HepG2 (cell line): ENCODE measurements at regions not wholly inside any gene's neighbourhood (a gene's known extent, or its start where the extent isn't known, plus 50 kb on each side); places are given as distances from the start of the nearest gene placed in this dataset.

Experiments
- ATAC-seq: fragments of 200-7000 bp; cut with Tn5 transposase; 3 replicates; pipeline ENCODE4 v1.9.1; 2020; ENCODE audit warnings: mild to moderate bottlenecking, moderate library complexity
- BruUV-seq: library from RNA; stranded (reverse); fragments of 400-500 nt; replicated peaks from 2 replicates; lab custom pipeline; 2021; lab: Mats Ljungman, UMichigan
- CTCF ChIA-PET: fragments of 300-600 bp; formaldehyde crosslinking; extraction: SDS; loops from one replicate; lab custom pipeline; 2021; ENCODE audit warnings: low total read pairs, inconsistent platforms, low intra/inter-chr PET ratio; lab: Yijun Ruan, JAX
- POLR2A ChIA-PET: fragments of 350-600 bp; sonication (Branson Sonifier 250); formaldehyde crosslinking; loops from one replicate; lab custom pipeline; 2020; ENCODE audit warnings: antibody characterized with exemption, inconsistent platforms; lab: Yijun Ruan, JAX
- DNase-seq: peaks from one replicate; pipeline ENCODE4 v3.0.0-alpha.2; 2015; ENCODE audit warnings: low spot score
- FAIRE-seq: peaks from 3 replicates; lab custom pipeline; 2011; peaks lifted over from hg19 to GRCh38; lab: Jason Lieb, UNC
- H2AFZ ChIP-seq: one replicate; pipeline ENCODE4 v1.6.1; 2011; ENCODE audit warnings: low read length, inconsistent platforms
- H3K27ac ChIP-seq: fragments of 300-600 bp; 3 replicates; pipeline ENCODE4 v1.8.0; 2011; ENCODE audit warnings: mixed run types, mild to moderate bottlenecking, mixed read lengths, low read length, inconsistent platforms; ENCODE audit not compliant: insufficient read depth; ENCODE audit errors: extremely low read length
- H3K27me3 ChIP-seq, 2 experiments: fragments of 200-600 bp in 1 of 2; 2 replicates in 1 of 2; 3 replicates in 1 of 2; pipeline versions ENCODE4 v1.6.0 to v1.8.0; 2011; ENCODE audit warnings: low read length in 2 of 2, mild to moderate bottlenecking in 2 of 2, moderate library complexity in 2 of 2, inconsistent platforms in 1 of 2; ENCODE audit not compliant: insufficient read depth in 2 of 2, control insufficient read depth in 1 of 2
- H3K36me3 ChIP-seq, 2 experiments: fragments of 200-600 bp in 1 of 2; replicated peaks in 1 of 2; 2 replicates in 1 of 2; 3 replicates in 1 of 2; pipeline versions ENCODE4 v1.5.1 to v1.8.0; 2011; ENCODE audit warnings: low read length in 2 of 2, inconsistent platforms in 1 of 2; ENCODE audit not compliant: insufficient read depth in 2 of 2, control insufficient read depth in 1 of 2
- H3K4me1 ChIP-seq: 2 replicates; pipeline ENCODE4 v1.5.1; 2012; ENCODE audit warnings: low read length, inconsistent platforms; ENCODE audit not compliant: insufficient read depth
- H3K4me2 ChIP-seq: 2 replicates; pipeline ENCODE4 v1.6.0; 2011; ENCODE audit warnings: low read depth, low read length, inconsistent platforms
- H3K4me3 ChIP-seq, 3 experiments: fragments of 200-600 bp in 1 of 3; sonication (generic), shearing (Covaris generic) in 1 of 3; replicated peaks in 1 of 3; 2 replicates each; pipeline ENCODE4 v1.5.1; 2011 to 2016; ENCODE audit warnings: low read length in 3 of 3, inconsistent platforms in 2 of 3, low read depth in 2 of 3, mild to moderate bottlenecking in 2 of 3, control low read depth in 1 of 3, mixed read lengths in 1 of 3; ENCODE audit not compliant: insufficient read depth in 1 of 3
- H3K79me2 ChIP-seq: one replicate; pipeline ENCODE4 v1.6.1; 2011; ENCODE audit warnings: low read length, inconsistent platforms; ENCODE audit not compliant: insufficient read depth
- H3K9ac ChIP-seq: 2 replicates; pipeline ENCODE4 v1.6.0; 2011; ENCODE audit warnings: mild to moderate bottlenecking, low read depth, low read length, inconsistent platforms; ENCODE audit not compliant: insufficient read depth
- H3K9me3 ChIP-seq: 2 replicates; pipeline ENCODE4 v1.5.1; 2012; ENCODE audit warnings: mild to moderate bottlenecking, low read length
- H4K20me1 ChIP-seq: 2 replicates; pipeline ENCODE4 v1.6.0; 2011; ENCODE audit warnings: inconsistent platforms, mild to moderate bottlenecking, low read length, moderate library complexity; ENCODE audit not compliant: insufficient read depth
- CENPBD1 ChIP-seq: sonication (generic); formaldehyde crosslinking; IDR thresholded peaks from 2 replicates; pipeline ENCODE4 v1.8.0; 2022; ENCODE audit warnings: missing genetic modification reagents, low read depth, mild to moderate bottlenecking, borderline replicate concordance
- EZH2 ChIP-seq: conservative IDR thresholded peaks from 2 replicates; pipeline ENCODE4 v1.6.1; 2012; ENCODE audit warnings: mild to moderate bottlenecking, low read depth, low read length, moderate library complexity
- FOSL1 ChIP-seq: sonication (generic); formaldehyde crosslinking; IDR thresholded peaks from 2 replicates; pipeline ENCODE4 v1.9.0; 2021; ENCODE audit warnings: missing genetic modification reagents, borderline replicate concordance
- GATAD1 ChIP-seq: IDR thresholded peaks from 2 replicates; pipeline ENCODE4 v1.6.1; 2016; ENCODE audit warnings: missing genetic modification reagents, missing compliant biosample characterization
- HINFP ChIP-seq: sonication (generic); formaldehyde crosslinking; IDR thresholded peaks from 2 replicates; pipeline ENCODE4 v1.4.0; 2020; ENCODE audit warnings: low read depth, mild to moderate bottlenecking, missing genetic modification reagents
- MED1 ChIP-seq: sonication (generic); formaldehyde crosslinking; IDR thresholded peaks from 2 replicates; pipeline ENCODE4 v1.4.0; 2020; ENCODE audit warnings: missing genetic modification reagents
- MYNN ChIP-seq: sonication (generic); formaldehyde crosslinking; IDR thresholded peaks from 2 replicates; pipeline ENCODE4 v1.4.0; 2020; ENCODE audit warnings: mild to moderate bottlenecking, low read depth, missing genetic modification reagents
- PHF5A ChIP-seq: IDR thresholded peaks from one replicate; pipeline ENCODE4 v1.6.1; 2018; ENCODE audit warnings: low read depth, missing genetic modification reagents; ENCODE audit not compliant: unreplicated experiment
- STAT5B ChIP-seq: sonication (generic); formaldehyde crosslinking; IDR thresholded peaks from 2 replicates; pipeline ENCODE4 v1.4.0; 2020; ENCODE audit warnings: missing genetic modification reagents
- ZBTB20 ChIP-seq: sonication (generic); formaldehyde crosslinking; IDR thresholded peaks from 2 replicates; pipeline ENCODE4 v1.8.1; 2023; ENCODE audit warnings: missing genetic modification reagents, low read depth, mild to moderate bottlenecking, borderline replicate concordance
- ZNF10 ChIP-seq: sonication (generic); formaldehyde crosslinking; IDR thresholded peaks from 2 replicates; pipeline ENCODE4 v1.4.0; 2020; ENCODE audit warnings: mild to moderate bottlenecking, low read depth, missing genetic modification reagents, borderline replicate concordance
- ZNF282 ChIP-seq: fragments of 450-650 bp; IDR thresholded peaks from 2 replicates; pipeline ENCODE4 v1.6.1; 2018; ENCODE audit not compliant: partially characterized antibody
- ZNF446 ChIP-seq: sonication (generic); formaldehyde crosslinking; IDR thresholded peaks from 2 replicates; pipeline ENCODE4 v1.5.0; 2020; ENCODE audit warnings: mild to moderate bottlenecking, missing genetic modification reagents
- ZNF547 ChIP-seq: sonication (generic); formaldehyde crosslinking; IDR thresholded peaks from 2 replicates; pipeline ENCODE4 v1.5.1; 2020; ENCODE audit warnings: mild to moderate bottlenecking, missing genetic modification reagents
- ZNF644 ChIP-seq: IDR thresholded peaks from 2 replicates; pipeline ENCODE4 v1.6.1; 2016; ENCODE audit warnings: low read depth
- WGBS: methylation state at CpG from one replicate; pipeline ENCODE4 v1.1.6; 2017; ENCODE audit warnings: low lambda C conversion rate; 5-methylcytosine and 5-hydroxymethylcytosine counted together
- in situ Hi-C: cut with HindIII; loops from 2 replicates; pipeline ENCODE4 v1.10.0; 2017; ENCODE audit warnings: low pct_unique_long_range_greater_than_20kb; ENCODE audit not compliant: extremely low pct_ligation_motif_present
- intact Hi-C: fragments of 100-400 bp; cut with micrococcal nuclease; formaldehyde crosslinking; loops from one replicate; pipeline ENCODE4 v1.10.0; 2022; ENCODE audit not compliant: unreplicated experiment

GRCh38 chr21:14836950-14837349 lies 227.8 kb downstream of the NRIP1 start:
- Histone ChIP-seq H3K36me3 (no peaks in the 10 kb centered on the region; a peak in 1 of 5 replicates), H3K79me2 (no peaks in the 10 kb centered on the region), H3K27me3 (no peaks in the 10 kb centered on the region), H3K4me3 (no peak overlapping the region), H3K9ac (no peak overlapping the region), H3K4me1 (no peaks in the 10 kb centered on the region), H3K9me3 (no peaks in the 10 kb centered on the region), H3K27ac (no peak overlapping the region), H2AFZ (no peak overlapping the region), H4K20me1 (no peaks in the 10 kb centered on the region), H3K4me2 (no peak overlapping the region)
- WGBS = 59% methylated on average over 1 of the region's 1 CpG
- in situ Hi-C loops (no loop called here), intact Hi-C loops (no loop called here)
- DNase-seq = no peak
- no peak for ATAC-seq
- no TSS peak for BruUV-seq
- ChIA-PET CTCF (no interaction called here), POLR2A (no interaction called here)
- no peak for FAIRE-seq
- no peak for TF ChIP-seq ZNF282
- no peak for TF ChIP-seq MED1 (CRISPR knock-in tag)
- TF ChIP-seq CENPBD1 (CRISPR knock-in tag) = no peak
- no peak for TF ChIP-seq FOSL1 (CRISPR knock-in tag)
- no peak for TF ChIP-seq ZNF446
- no peak for TF ChIP-seq EZH2
- no peak for TF ChIP-seq ZNF547 (CRISPR knock-in tag)
- TF ChIP-seq ZNF10 (CRISPR knock-in tag) = no peak
- no peak for TF ChIP-seq GATAD1 (CRISPR knock-in tag)
- TF ChIP-seq ZBTB20 = no peak
- no peak for TF ChIP-seq MYNN (CRISPR knock-in tag)
- TF ChIP-seq HINFP (CRISPR knock-in tag) = no peak
- TF ChIP-seq STAT5B (CRISPR knock-in tag) = no peak
- no peak for TF ChIP-seq PHF5A
- no peak for TF ChIP-seq ZNF644 (CRISPR knock-in tag)
